ENCODE measurements at regions not wholly inside any gene's neighbourhood (a gene's known extent, or its start where the extent isn't known, plus 50 kb on each side); places are given as distances from the start of the nearest gene placed in this dataset.

- Histone ChIP-seq H4K20me1 (ENCODE audit: insufficient read depth, low read length) (no peaks in the 10 kb centered on the region), H3K27me3 (replicated peaks; ENCODE audit: insufficient read depth, low read length) (no peaks in the 10 kb centered on the region), H3K4me2 (ENCODE audit: low read depth, low read length) (no peak overlapping the region), H3K27ac (ENCODE audit: low read length) (no peak overlapping the region), H3K4me3 (ENCODE audit: low read length) (no peak overlapping the region), H3K4me1 (ENCODE audit: low read length) (no peaks in the 10 kb centered on the region), H3K9me3 (replicated peaks; ENCODE audit: insufficient read depth, low read length) (no peaks in the 10 kb centered on the region), H3K36me3 (replicated peaks; ENCODE audit: insufficient read depth, low read length) (no peaks in the 10 kb centered on the region), H2AFZ (ENCODE audit: low read length) (no peak overlapping the region), H3K79me2 (ENCODE audit: low read length) (no peaks in the 10 kb centered on the region), H3F3A (ENCODE audit: insufficient read depth, low read length) (no peaks in the 10 kb centered on the region), H3K9ac (ENCODE audit: low read length) (no peak overlapping the region), H3K9me2 (replicated peaks; ENCODE audit: insufficient read depth, low read length) (no peaks in the 10 kb centered on the region)
- no peak for DNase-seq
- TF ChIP-seq EZH2 (optimal IDR thresholded peaks at IDR 0.05; ENCODE audit: low read depth, low read length) (no peak), EZH2phosphoT487 (IDR thresholded peaks at IDR 0.05; ENCODE audit: low read length) (no peak)
- TF ChIP-seq, protein P1, sequence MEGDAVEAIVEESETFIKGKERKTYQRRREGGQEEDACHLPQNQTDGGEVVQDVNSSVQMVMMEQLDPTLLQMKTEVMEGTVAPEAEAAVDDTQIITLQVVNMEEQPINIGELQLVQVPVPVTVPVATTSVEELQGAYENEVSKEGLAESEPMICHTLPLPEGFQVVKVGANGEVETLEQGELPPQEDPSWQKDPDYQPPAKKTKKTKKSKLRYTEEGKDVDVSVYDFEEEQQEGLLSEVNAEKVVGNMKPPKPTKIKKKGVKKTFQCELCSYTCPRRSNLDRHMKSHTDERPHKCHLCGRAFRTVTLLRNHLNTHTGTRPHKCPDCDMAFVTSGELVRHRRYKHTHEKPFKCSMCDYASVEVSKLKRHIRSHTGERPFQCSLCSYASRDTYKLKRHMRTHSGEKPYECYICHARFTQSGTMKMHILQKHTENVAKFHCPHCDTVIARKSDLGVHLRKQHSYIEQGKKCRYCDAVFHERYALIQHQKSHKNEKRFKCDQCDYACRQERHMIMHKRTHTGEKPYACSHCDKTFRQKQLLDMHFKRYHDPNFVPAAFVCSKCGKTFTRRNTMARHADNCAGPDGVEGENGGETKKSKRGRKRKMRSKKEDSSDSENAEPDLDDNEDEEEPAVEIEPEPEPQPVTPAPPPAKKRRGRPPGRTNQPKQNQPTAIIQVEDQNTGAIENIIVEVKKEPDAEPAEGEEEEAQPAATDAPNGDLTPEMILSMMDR (IDR thresholded peaks at IDR 0.05; ENCODE audit: low read length) = no peak
Observed at GRCh38 chr15:60264088-60264487, 133.7 kb downstream of the ANXA2 start.

DNA sequence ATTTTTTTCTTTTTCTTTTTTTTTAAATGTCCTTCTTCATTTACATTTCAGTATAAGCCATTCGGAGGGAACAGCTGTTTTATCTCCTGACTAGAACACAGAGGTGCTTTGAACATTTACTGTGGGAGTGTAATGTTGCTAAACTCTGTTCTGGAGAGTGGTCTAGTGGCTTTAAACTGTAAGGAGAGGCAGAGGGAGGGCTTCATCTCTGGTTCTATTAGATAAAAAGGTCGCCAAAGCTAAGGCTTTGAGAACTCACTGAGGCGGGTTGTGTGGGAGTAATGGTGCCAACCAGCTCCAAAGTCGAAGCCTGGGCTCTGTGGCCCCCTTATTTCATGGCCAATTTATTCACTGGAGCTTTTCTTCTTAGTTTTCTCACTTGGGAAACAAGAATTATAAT is 133.2 kb downstream of the ANXA2 start:
- TF ChIP-seq, protein P1 (IDR thresholded peaks at IDR 0.05; ENCODE audit: low read length) = no peak
- no peak for TF ChIP-seq EZH2 (optimal IDR thresholded peaks at IDR 0.05; ENCODE audit: low read depth, low read length)
- no peak for TF ChIP-seq EZH2phosphoT487 (IDR thresholded peaks at IDR 0.05; ENCODE audit: low read length)
- Histone ChIP-seq H3K9me3 (replicated peaks; ENCODE audit: insufficient read depth, low read length) (no peaks in the 10 kb centered on the region), H2AFZ (ENCODE audit: low read length) (no peak overlapping the region), H3K36me3 (replicated peaks; ENCODE audit: insufficient read depth, low read length) (no peaks in the 10 kb centered on the region), H3K9me2 (replicated peaks; ENCODE audit: insufficient read depth, low read length) (no peaks in the 10 kb centered on the region), H3K27me3 (replicated peaks; ENCODE audit: insufficient read depth, low read length) (no peaks in the 10 kb centered on the region), H3K4me2 (ENCODE audit: low read depth, low read length) (no peak overlapping the region), H3K79me2 (ENCODE audit: low read length) (no peaks in the 10 kb centered on the region), H3K27ac (ENCODE audit: low read length) (no peak overlapping the region), H3K4me3 (ENCODE audit: low read length) (no peak overlapping the region), H3K4me1 (ENCODE audit: low read length) (no peaks in the 10 kb centered on the region), H4K20me1 (ENCODE audit: insufficient read depth, low read length) (no peaks in the 10 kb centered on the region), H3K9ac (ENCODE audit: low read length) (no peak overlapping the region), H3F3A (ENCODE audit: insufficient read depth, low read length) (no peaks in the 10 kb centered on the region)
- no peak for DNase-seq

DNA sequence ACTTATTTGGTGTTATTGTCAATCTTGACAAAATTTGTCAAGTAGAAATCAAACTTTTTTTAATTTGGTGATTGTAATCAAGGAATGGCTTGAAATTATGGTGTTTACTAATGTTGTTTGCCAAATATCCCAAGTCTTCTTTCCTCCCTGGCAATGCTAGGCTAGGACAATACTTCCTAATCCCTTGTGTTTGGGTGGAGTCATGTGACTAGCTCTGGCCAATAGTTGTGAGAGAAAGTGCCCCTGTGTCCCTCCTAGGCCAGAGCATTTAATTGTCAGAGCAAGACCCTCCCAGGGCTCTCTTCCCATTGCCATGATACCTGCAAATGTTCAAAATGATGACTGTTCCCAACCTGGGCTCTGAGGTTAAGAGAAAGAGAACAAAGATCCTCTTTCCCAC is 132.7 kb downstream of the ANXA2 start:
- Histone ChIP-seq H3K27ac (ENCODE audit: low read length) (no peak overlapping the region), H3K4me3 (ENCODE audit: low read length) (no peak overlapping the region), H3K27me3 (replicated peaks; ENCODE audit: insufficient read depth, low read length) (no peaks in the 10 kb centered on the region), H3K4me2 (ENCODE audit: low read depth, low read length) (no peak overlapping the region), H3F3A (ENCODE audit: insufficient read depth, low read length) (no peaks in the 10 kb centered on the region), H3K4me1 (ENCODE audit: low read length) (no peaks in the 10 kb centered on the region), H2AFZ (ENCODE audit: low read length) (no peak overlapping the region), H3K9me3 (replicated peaks; ENCODE audit: insufficient read depth, low read length) (no peaks in the 10 kb centered on the region), H3K9ac (ENCODE audit: low read length) (no peak overlapping the region), H3K36me3 (replicated peaks; ENCODE audit: insufficient read depth, low read length) (no peaks in the 10 kb centered on the region), H3K9me2 (replicated peaks; ENCODE audit: insufficient read depth, low read length) (no peaks in the 10 kb centered on the region), H4K20me1 (ENCODE audit: insufficient read depth, low read length) (no peaks in the 10 kb centered on the region), H3K79me2 (ENCODE audit: low read length) (no peaks in the 10 kb centered on the region)
- DNase-seq = no peak
- TF ChIP-seq EZH2phosphoT487 (IDR thresholded peaks at IDR 0.05; ENCODE audit: low read length) (no peak), EZH2 (optimal IDR thresholded peaks at IDR 0.05; ENCODE audit: low read depth, low read length) (no peak)
- TF ChIP-seq, protein P1 (IDR thresholded peaks at IDR 0.05; ENCODE audit: low read length) = no peak

All from MM.1S (cell line).